HFF-Myc (cell line): ENCODE measurements at regions not wholly inside any gene's neighbourhood (a gene's known extent, or its start where the extent isn't known, plus 50 kb on each side); places are given as distances from the start of the nearest gene placed in this dataset.

Experiments
- DNase-seq: peaks from one replicate; pipeline ENCODE4 v3.0.0-alpha.2; 2011; ENCODE audit warnings: low read depth; ENCODE audit errors: extremely low read depth
- H3K4me3 ChIP-seq: replicated peaks from 2 replicates; pipeline ENCODE4 v1.5.1; 2011; ENCODE audit warnings: low read depth, mild to moderate bottlenecking, control low read depth, low read length
- TF ChIP-seq, protein P1 (sequence below): IDR thresholded peaks from 2 replicates; pipeline ENCODE4 v1.5.1; 2012; ENCODE audit warnings: mild to moderate bottlenecking, low read depth, low read length, control low read depth; ENCODE audit errors: missing control alignments

GRCh38 chr14:31977001-31977556, 100.0 kb upstream of the ARHGAP5 start:
- no peak for DNase-seq
- no peak overlapping the region for H3K4me3 ChIP-seq
- TF ChIP-seq, protein P1, sequence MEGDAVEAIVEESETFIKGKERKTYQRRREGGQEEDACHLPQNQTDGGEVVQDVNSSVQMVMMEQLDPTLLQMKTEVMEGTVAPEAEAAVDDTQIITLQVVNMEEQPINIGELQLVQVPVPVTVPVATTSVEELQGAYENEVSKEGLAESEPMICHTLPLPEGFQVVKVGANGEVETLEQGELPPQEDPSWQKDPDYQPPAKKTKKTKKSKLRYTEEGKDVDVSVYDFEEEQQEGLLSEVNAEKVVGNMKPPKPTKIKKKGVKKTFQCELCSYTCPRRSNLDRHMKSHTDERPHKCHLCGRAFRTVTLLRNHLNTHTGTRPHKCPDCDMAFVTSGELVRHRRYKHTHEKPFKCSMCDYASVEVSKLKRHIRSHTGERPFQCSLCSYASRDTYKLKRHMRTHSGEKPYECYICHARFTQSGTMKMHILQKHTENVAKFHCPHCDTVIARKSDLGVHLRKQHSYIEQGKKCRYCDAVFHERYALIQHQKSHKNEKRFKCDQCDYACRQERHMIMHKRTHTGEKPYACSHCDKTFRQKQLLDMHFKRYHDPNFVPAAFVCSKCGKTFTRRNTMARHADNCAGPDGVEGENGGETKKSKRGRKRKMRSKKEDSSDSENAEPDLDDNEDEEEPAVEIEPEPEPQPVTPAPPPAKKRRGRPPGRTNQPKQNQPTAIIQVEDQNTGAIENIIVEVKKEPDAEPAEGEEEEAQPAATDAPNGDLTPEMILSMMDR, result no peak

- no peak overlapping the region for H3K4me3 ChIP-seq
- TF ChIP-seq, protein P1, result no peak
- no peak for DNase-seq
Measured at GRCh38 chr14:31978423-31978822, 98.7 kb upstream of the ARHGAP5 start.

GRCh38 chr14:31982642-31983041, 94.5 kb upstream of the ARHGAP5 start:
- DNase-seq, result no peak
- TF ChIP-seq, protein P1, result no peak
- H3K4me3 ChIP-seq, result no peak overlapping the region

DNA sequence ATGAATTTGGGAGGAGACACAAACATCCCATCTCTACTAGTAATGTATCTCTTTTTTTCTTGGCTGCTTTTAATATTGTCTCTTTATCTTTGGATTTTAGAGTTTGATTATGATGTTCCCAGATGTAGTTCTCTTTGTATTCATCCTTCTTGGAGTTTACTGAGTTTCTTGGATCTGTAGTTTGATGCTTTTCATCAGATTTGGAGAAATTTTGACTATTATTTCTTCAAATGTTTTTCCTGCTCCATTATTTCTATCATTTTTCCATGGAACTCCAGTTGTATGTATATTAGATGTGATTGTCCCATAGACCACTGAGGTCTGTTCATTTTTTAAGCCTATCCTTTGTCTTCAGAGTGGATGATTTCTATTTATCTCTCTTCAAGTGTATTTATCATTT, 90.7 kb upstream of the ARHGAP5 start:
- DNase-seq, result no peak
- no peak overlapping the region for H3K4me3 ChIP-seq
- TF ChIP-seq, protein P1, result no peak

DNA sequence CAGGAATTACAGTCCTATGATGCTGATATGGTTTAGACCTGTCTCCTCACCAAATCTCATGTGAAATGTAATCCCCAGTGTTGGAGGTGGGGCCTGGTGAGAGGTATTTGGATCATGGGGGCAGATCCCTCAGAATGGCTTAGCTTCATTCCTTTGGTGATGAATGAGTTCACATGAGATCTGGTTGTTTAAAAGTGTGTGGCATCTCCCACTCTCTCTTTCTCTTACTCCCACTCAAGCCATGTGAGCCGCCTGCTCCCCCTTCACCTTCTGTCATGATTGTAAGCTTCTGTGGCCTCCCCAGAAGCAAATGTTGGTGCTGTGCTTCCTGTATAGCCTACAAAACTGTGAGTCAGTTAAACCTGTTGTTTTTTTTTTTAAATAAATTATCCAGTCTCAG, 89.4 kb upstream of the ARHGAP5 start:
- TF ChIP-seq, protein P1, result no peak
- DNase-seq, result no peak
- no peak overlapping the region for H3K4me3 ChIP-seq

- TF ChIP-seq, protein P1, result no peak
- DNase-seq, result no peak
Measured at GRCh38 chr14:31988244-31988643, 88.9 kb upstream of the ARHGAP5 start.

More at GRCh38 chr14:31988244-31988643, 88.9 kb upstream of the ARHGAP5 start:
- H3K4me3 ChIP-seq, result no peak overlapping the region
